Fibroblast of pulmonary artery (primary cell): ENCODE measurements at regions not wholly inside any gene's neighbourhood (a gene's known extent, or its start where the extent isn't known, plus 50 kb on each side); places are given as distances from the start of the nearest gene placed in this dataset.

Source experiments
- DNase-seq: peaks from one replicate; pipeline ENCODE4 v3.0.0-alpha.2; 2010; ENCODE audit warnings: low read depth
- H3K4me3 ChIP-seq: replicated peaks from 2 replicates; pipeline ENCODE4 v1.5.1; 2011; ENCODE audit warnings: low read depth, mild to moderate bottlenecking, control low read depth, low read length, moderate library complexity
- TF ChIP-seq, protein P1 (sequence below): IDR thresholded peaks from 2 replicates; pipeline ENCODE4 v1.5.1; 2011; ENCODE audit warnings: mild to moderate bottlenecking, control low read depth, low read length, inconsistent platforms; ENCODE audit errors: missing control alignments

DNA sequence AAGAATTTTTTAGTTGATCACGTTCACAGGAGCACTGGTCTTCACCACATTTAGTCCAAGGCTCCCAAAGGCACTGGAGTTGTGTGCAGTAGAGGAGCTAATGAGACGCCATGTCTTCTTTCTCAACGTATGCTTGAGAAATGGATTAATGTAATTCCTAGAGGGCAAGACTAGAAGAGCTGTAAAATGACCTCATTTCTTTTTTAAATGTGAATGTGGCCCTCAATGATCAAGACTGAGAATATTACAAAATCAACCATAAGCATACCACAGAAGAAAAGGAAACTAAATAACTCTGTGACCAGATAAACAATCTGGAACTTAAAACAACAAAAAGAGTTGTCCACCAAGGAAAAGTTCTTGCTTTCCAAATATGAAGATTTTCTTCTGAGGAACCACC, 112.1 kb upstream of the THBS1 start:
- no peak for DNase-seq
- no peak overlapping the region for H3K4me3 ChIP-seq
- TF ChIP-seq, protein P1, sequence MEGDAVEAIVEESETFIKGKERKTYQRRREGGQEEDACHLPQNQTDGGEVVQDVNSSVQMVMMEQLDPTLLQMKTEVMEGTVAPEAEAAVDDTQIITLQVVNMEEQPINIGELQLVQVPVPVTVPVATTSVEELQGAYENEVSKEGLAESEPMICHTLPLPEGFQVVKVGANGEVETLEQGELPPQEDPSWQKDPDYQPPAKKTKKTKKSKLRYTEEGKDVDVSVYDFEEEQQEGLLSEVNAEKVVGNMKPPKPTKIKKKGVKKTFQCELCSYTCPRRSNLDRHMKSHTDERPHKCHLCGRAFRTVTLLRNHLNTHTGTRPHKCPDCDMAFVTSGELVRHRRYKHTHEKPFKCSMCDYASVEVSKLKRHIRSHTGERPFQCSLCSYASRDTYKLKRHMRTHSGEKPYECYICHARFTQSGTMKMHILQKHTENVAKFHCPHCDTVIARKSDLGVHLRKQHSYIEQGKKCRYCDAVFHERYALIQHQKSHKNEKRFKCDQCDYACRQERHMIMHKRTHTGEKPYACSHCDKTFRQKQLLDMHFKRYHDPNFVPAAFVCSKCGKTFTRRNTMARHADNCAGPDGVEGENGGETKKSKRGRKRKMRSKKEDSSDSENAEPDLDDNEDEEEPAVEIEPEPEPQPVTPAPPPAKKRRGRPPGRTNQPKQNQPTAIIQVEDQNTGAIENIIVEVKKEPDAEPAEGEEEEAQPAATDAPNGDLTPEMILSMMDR = no peak

DNA sequence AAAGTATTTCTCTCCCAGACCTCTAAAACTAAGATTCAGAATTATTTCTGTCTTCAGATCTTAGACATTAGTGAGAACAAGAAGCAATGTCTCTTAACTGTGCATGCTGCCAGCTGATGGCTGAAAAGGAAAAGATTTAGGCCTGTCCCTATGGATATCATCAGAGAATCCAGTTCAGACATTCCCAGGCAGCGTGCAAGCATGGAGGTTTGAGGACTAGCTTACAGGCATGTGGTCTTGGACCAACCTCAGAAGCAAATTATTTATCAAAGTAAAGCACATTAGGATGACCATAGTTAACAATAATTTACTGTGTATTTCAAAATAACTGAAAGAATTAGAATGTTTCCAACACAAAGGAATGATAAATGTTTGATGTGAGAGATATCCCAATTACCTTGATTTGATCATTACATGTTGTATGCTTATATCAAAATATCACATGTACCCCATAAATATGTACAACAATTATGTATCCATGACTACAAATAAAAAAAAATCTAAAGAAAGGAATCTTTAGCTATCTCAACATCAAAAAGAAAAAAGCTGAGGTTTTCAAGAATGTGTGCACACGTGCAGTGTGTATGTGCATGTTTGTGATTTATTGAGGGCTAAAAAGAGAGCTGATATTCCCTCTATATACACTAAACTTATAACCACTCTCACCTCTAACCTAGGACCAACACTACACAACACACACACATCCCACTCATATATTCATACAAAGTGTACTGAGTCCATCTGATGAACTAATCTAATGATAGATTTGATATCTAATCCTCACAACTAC, 108.9 kb upstream of the THBS1 start:
- DNase-seq = no peak
- H3K4me3 ChIP-seq = no peak overlapping the region
- TF ChIP-seq, protein P1 = no peak

DNA sequence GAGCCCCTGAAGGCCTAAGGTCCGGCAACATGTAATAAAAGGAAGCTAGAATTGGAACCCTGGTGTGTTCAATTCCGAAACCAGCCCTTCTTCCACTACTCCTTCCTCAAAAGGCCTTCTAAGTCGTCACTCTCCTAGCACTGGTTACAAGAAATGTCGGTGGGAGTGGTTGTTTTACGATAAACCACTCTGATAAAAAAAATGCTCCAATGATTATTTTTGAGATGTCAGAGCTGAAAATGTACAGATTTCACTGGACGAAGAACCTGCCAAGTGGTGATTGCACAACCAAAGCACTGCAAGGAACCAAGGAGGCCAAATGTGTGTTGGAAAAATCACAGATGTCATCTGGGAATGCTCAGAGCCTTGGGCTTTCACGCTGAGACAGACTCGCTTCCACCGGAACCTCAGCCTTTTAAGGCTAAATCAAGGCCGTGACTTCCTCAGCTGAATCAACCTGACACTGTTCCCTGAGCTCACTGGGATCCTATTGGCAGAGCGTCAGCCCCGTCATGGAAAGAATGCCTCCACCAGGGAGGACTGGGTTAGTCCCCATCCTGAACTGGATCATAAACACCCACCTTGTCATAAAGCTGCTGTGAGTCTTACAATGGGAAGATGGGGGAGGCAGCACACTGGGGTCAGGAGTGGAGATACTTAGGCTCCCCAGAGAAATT, 108.1 kb upstream of the THBS1 start:
- DNase-seq = peak; percentile 100
- no peak overlapping the region for H3K4me3 ChIP-seq

DNA sequence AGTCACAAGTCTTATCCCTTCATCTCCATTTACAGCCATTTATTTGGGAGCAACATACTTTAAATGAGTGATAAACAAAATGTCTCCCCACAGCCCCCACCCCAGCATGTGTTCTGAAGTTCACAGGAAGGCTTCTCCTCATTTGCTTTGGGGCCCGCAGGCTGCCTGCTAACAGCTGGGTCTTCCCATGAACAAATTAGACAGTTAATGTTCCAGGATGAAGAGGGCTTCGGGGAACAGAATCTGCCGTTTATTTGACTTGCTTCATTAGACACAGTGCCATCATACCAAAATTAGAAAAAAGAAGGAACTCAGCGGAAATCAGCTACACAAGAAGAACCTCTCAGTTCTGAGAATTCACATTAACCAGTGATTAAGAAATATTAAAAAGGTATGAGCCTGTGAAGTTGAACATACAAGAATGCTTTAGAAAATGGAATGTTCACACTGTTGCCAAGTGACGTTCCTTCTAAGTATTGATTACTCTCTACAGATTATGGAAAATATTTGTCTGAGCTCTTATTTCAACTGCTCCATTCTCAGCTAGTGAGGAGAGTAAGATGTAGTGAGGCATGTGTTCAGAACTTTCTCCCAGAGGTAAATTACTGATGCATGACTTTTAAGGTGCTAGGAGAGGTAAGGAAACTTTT, 107.5 kb upstream of the THBS1 start:
- DNase-seq = no peak

More for the DNA sequence above, 108.1 kb upstream of the THBS1 start:
- TF ChIP-seq, protein P1 = no peak

DNA sequence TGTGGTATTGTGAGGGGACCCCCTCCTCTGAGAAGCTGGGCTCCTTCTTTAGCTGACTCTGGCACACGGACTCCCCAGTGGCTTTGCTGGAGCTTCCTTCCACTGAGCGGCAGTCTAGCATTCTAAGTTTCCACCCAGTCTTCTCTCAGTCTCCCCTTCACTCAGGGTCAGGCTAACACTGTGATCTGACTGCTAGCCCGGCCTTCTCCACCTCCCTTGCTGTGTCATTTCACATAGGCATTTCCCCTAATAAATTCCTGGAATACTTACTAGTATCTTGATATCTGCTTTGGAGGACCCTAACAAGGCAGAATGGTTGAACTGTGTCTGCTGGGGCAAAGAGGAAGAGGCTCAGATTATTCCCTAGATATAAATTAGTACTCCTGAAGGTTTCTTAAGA, 106.2 kb upstream of the THBS1 start:
- no peak overlapping the region for H3K4me3 ChIP-seq
- no peak for DNase-seq
- TF ChIP-seq, protein P1 = no peak

More for the DNA sequence above, 107.5 kb upstream of the THBS1 start:
- no peak overlapping the region for H3K4me3 ChIP-seq
- TF ChIP-seq, protein P1 = no peak

DNA sequence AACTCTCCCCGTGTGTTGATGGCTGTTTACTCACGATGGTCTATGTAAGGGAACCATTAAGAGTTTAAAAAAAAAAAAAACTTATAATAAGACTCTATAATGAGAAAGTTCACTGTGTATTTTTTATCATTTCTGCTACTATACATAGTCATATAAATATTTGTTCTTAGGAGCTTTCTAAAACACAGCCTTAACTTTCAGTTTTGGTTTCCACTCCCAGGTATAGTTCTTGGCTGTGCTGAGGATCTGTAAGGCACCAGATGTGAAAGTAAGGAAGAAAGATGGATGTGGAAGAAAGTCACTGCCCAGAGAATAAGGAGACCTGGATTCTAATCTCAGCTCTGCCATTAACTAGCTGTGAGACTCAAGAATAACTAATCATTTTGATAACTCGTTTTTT, 101.9 kb upstream of the THBS1 start:
- no peak overlapping the region for H3K4me3 ChIP-seq
- no peak for DNase-seq
- TF ChIP-seq, protein P1 = no peak
